Endodermal cell (in vitro differentiated cells): ENCODE measurements at regions not wholly inside any gene's neighbourhood (a gene's known extent, or its start where the extent isn't known, plus 50 kb on each side); places are given as distances from the start of the nearest gene placed in this dataset.

Experiments
- DNase-seq: peaks from one replicate; pipeline ENCODE4 v3.0.0-alpha.2; 2017
- H3K27ac ChIP-seq: 2 replicates; pipeline ENCODE4 v1.5.1; 2013; ENCODE audit warnings: mild to moderate bottlenecking, low read depth, low read length, moderate library complexity
- H3K27me3 ChIP-seq: 2 replicates; pipeline ENCODE4 v1.6.1; 2013; ENCODE audit warnings: mild to moderate bottlenecking, low read length, moderate library complexity; ENCODE audit not compliant: insufficient read depth, control insufficient read depth, poor library complexity, severe bottlenecking
- H3K36me3 ChIP-seq: 2 replicates; pipeline ENCODE4 v1.7.0; 2013; ENCODE audit warnings: mild to moderate bottlenecking, low read length, moderate library complexity; ENCODE audit not compliant: control insufficient read depth, insufficient read depth
- H3K4me1 ChIP-seq: one replicate; pipeline ENCODE4 v1.7.0; 2013; ENCODE audit warnings: low read length; ENCODE audit not compliant: control insufficient read depth, insufficient read depth
- H3K4me3 ChIP-seq: 2 replicates; pipeline ENCODE4 v1.5.1; 2013; ENCODE audit warnings: mild to moderate bottlenecking, low read length, moderate library complexity
- H3K9ac ChIP-seq: 2 replicates; pipeline ENCODE4 v1.6.1; 2013; ENCODE audit warnings: mild to moderate bottlenecking, low read length, moderate library complexity; ENCODE audit not compliant: poor library complexity, severe bottlenecking; ENCODE audit errors: extremely low read depth
- H3K9me3 ChIP-seq: 2 replicates; pipeline ENCODE4 v1.6.1; 2013; ENCODE audit warnings: mild to moderate bottlenecking, low read length, moderate library complexity; ENCODE audit not compliant: control insufficient read depth
- H3K27ac Mint-ChIP-seq: 2 replicates; pipeline ENCODE4 v1.8.0; 2020; ENCODE audit warnings: mixed read lengths
- H3K27me3 Mint-ChIP-seq: 2 replicates; pipeline ENCODE4 v1.8.0; 2021; ENCODE audit warnings: mild to moderate bottlenecking, mixed read lengths; ENCODE audit not compliant: insufficient read depth
- H3K36me3 Mint-ChIP-seq: 2 replicates; pipeline ENCODE4 v1.8.0; 2020; ENCODE audit warnings: low read depth, mixed read lengths
- H3K4me1 Mint-ChIP-seq: 2 replicates; pipeline ENCODE4 v1.8.0; 2020; ENCODE audit warnings: mixed read lengths
- H3K4me3 Mint-ChIP-seq: 2 replicates; pipeline ENCODE4 v1.8.0; 2020; ENCODE audit warnings: mild to moderate bottlenecking, moderate library complexity, mixed read lengths
- H3K9me3 Mint-ChIP-seq: 2 replicates; pipeline ENCODE4 v1.8.0; 2020; ENCODE audit warnings: mild to moderate bottlenecking, mixed read lengths
- WGBS, 2 experiments: methylation state at CpG; one replicate each; pipeline versions ENCODE4 v1.1.5 to v1.1.7; 2013; ENCODE audit warnings: missing lambda C conversion rate in 2 of 2, mixed read lengths in 1 of 2; ENCODE audit not compliant: insufficient coverage in 1 of 2, insufficient read length in 1 of 2; 5-methylcytosine and 5-hydroxymethylcytosine counted together
- TF ChIP-seq, protein P1 (sequence below): fragments of 200-600 bp; sonication (generic); conservative IDR thresholded peaks from 2 replicates; pipeline ENCODE4 v1.5.0; 2021; ENCODE audit warnings: antibody characterized with exemption, mild to moderate bottlenecking

DNA sequence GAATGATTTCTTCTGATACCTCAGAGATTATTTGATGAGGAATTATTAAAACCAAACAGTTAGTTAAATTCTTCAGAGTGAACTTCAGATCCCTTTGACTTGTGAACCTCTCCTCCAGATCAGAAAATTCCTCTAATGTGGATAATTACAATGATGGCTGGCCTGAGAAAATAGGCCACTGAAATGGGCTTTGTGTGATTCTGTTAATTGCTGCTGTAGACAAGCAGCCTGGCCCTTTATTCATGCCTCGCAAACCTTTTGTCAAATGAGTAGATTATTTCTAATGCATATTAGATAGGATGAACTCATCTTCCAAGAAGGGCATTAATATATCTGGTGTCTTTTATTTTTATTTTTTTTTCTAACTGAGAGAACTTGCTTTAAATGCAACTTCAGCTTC lies 855.2 kb downstream of the TLE4 start:
- H3K27me3 ChIP-seq = no peaks in the 10 kb centered on the region
- H3K9ac ChIP-seq = no peak overlapping the region
- H3K9me3 Mint-ChIP-seq = no peaks in the 10 kb centered on the region
- no peaks in the 10 kb centered on the region for H3K36me3 ChIP-seq
- H3K27me3 Mint-ChIP-seq = no peaks in the 10 kb centered on the region
- no peaks in the 10 kb centered on the region for H3K9me3 ChIP-seq
- TF ChIP-seq, protein P1, sequence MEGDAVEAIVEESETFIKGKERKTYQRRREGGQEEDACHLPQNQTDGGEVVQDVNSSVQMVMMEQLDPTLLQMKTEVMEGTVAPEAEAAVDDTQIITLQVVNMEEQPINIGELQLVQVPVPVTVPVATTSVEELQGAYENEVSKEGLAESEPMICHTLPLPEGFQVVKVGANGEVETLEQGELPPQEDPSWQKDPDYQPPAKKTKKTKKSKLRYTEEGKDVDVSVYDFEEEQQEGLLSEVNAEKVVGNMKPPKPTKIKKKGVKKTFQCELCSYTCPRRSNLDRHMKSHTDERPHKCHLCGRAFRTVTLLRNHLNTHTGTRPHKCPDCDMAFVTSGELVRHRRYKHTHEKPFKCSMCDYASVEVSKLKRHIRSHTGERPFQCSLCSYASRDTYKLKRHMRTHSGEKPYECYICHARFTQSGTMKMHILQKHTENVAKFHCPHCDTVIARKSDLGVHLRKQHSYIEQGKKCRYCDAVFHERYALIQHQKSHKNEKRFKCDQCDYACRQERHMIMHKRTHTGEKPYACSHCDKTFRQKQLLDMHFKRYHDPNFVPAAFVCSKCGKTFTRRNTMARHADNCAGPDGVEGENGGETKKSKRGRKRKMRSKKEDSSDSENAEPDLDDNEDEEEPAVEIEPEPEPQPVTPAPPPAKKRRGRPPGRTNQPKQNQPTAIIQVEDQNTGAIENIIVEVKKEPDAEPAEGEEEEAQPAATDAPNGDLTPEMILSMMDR = no peak
- H3K4me1 Mint-ChIP-seq = no peaks in the 10 kb centered on the region
- H3K36me3 Mint-ChIP-seq = no peaks in the 10 kb centered on the region
- H3K4me1 ChIP-seq = no peaks in the 10 kb centered on the region
- no peak overlapping the region for H3K27ac Mint-ChIP-seq
- H3K4me3 ChIP-seq = no peak overlapping the region
- DNase-seq = no peak
- no peak overlapping the region for H3K4me3 Mint-ChIP-seq
- 94 to 100% methylated on average over 1 of the region's 1 CpG for WGBS, 2 experiments
- no peak overlapping the region for H3K27ac ChIP-seq

DNA sequence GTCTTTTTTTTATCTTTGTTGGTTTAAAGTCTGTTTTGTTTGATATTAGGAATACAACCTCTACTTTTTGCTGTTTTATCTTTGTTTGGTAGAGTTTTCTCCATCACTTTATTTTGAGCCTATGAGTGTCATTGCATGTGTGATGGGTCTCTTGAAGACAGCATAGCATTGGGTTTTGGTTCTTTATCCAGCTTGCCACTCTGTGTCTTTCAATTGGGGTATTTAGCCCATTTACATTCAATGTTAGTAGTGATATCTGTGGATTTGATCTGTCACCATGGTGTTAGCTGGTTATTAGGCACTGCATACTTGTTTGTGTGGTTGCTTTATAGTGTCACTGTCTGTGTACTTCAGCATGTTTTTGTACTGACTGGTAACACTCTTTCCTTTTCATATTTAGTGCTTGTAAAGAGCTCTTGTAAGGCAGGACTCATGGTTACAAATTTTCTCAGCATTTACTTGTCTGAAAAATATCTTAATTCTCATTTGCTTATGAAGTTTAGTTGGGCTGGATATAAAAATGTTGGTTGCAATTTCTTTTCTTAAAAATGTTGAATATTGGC lies 845.5 kb downstream of the TLE4 start:
- Histone ChIP-seq H3K4me1 (no peaks in the 10 kb centered on the region), H3K36me3 (no peaks in the 10 kb centered on the region), H3K4me3 (no peak overlapping the region), H3K9me3 (peaks cover 22% of the 10 kb centered on the region), H3K9ac (no peak overlapping the region), H3K27me3 (no peaks in the 10 kb centered on the region), H3K27ac (no peak overlapping the region)
- TF ChIP-seq, protein P1 = no peak
- Mint-ChIP-seq H3K27ac (no peak overlapping the region), H3K4me3 (no peak overlapping the region), H3K27me3 (no peaks in the 10 kb centered on the region), H3K9me3 (peaks cover 38% of the 10 kb centered on the region), H3K36me3 (no peaks in the 10 kb centered on the region), H3K4me1 (no peaks in the 10 kb centered on the region)
- no peak for DNase-seq

DNA sequence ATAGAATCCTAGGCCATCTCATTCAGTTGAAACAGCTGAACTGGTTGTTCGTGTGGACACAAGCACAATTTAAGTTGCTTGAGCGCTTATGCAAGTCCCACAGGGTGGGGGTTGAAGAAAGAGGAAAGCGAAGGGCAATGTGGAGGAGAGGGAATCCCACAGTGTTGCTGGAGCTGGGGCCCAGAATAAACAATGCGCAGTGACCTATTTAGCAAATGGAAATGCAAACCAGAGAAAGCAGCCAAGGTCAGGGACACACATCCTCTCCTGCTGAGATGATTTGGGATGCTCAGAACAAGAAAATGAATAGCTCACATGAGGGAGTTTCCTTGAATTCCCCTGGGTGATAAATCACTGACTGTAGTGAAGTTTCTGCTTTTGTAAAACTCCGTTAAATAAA lies 838.3 kb downstream of the TLE4 start:
- TF ChIP-seq, protein P1 = no peak
- Mint-ChIP-seq H3K27ac (peak overlapping the region; percentile 65), H3K4me1 (peaks cover 16% of the 10 kb centered on the region), H3K27me3 (no peaks in the 10 kb centered on the region), H3K9me3 (peaks cover 36% of the 10 kb centered on the region), H3K4me3 (no peak overlapping the region), H3K36me3 (peaks cover 1% of the 10 kb centered on the region)
- Histone ChIP-seq H3K27me3 (no peaks in the 10 kb centered on the region), H3K36me3 (no peaks in the 10 kb centered on the region), H3K9me3 (peaks cover 28% of the 10 kb centered on the region), H3K4me3 (no peak overlapping the region), H3K27ac (peak overlapping the region; percentile 85), H3K9ac (no peak overlapping the region), H3K4me1 (peaks cover 5% of the 10 kb centered on the region)
- peak; percentile 72 for DNase-seq
- 17 to 43% methylated on average over 5 of the region's 5 CpGs for WGBS, 2 experiments
